NCI-H2171 (cell line): ENCODE measurements at regions not wholly inside any gene's neighbourhood (a gene's known extent, or its start where the extent isn't known, plus 50 kb on each side); places are given as distances from the start of the nearest gene placed in this dataset.

Experiments
- DNase-seq: peaks from one replicate; lab custom pipeline; 2025; lab: John Stamatoyannopoulos, UW

- DNase-seq: no peak
These were observed 58.7 kb upstream of the ACAN start for GRCh38 chr15:88744548-88745020.

GRCh38 chr15:88745065-88745464 lies 58.2 kb upstream of the ACAN start:
- DNase-seq: no peak

- no peak for DNase-seq
These were observed 57.5 kb upstream of the ACAN start for GRCh38 chr15:88745696-88746095.

- DNase-seq: no peak
These were observed 56.8 kb upstream of the ACAN start for GRCh38 chr15:88746451-88746850.

- no peak for DNase-seq
These were observed 56.1 kb upstream of the ACAN start for GRCh38 chr15:88747111-88747510.

GRCh38 chr15:88747631-88748030 lies 55.6 kb upstream of the ACAN start:
- no peak for DNase-seq

GRCh38 chr15:88748081-88748480 lies 55.2 kb upstream of the ACAN start:
- no peak for DNase-seq

GRCh38 chr15:88748651-88749050 lies 54.6 kb upstream of the ACAN start:
- no peak for DNase-seq

GRCh38 chr15:88749699-88750098 lies 53.5 kb upstream of the ACAN start:
- DNase-seq: no peak

GRCh38 chr15:88752501-88752900 lies 50.7 kb upstream of the ACAN start:
- no peak for DNase-seq

GRCh38 chr15:88752951-88753350 lies 50.3 kb upstream of the ACAN start:
- peak; percentile 87 for DNase-seq
